HepG2 (cell line): ENCODE measurements at regions not wholly inside any gene's neighbourhood (a gene's known extent, or its start where the extent isn't known, plus 50 kb on each side); places are given as distances from the start of the nearest gene placed in this dataset.
A peak's percentile ranks its signal among the peaks of the same experiment; 100 is the strongest.

Experiments
- ATAC-seq: fragments of 200-7000 bp; cut with Tn5 transposase; 3 replicates; pipeline ENCODE4 v1.9.1; 2020; ENCODE audit warnings: mild to moderate bottlenecking, moderate library complexity
- BruUV-seq: library from RNA; stranded (reverse); fragments of 400-500 nt; replicated peaks from 2 replicates; lab custom pipeline; 2021; lab: Mats Ljungman, UMichigan
- CTCF ChIA-PET: fragments of 300-600 bp; formaldehyde crosslinking; extraction: SDS; loops from one replicate; lab custom pipeline; 2021; ENCODE audit warnings: low total read pairs, inconsistent platforms, low intra/inter-chr PET ratio; lab: Yijun Ruan, JAX
- POLR2A ChIA-PET: fragments of 350-600 bp; sonication (Branson Sonifier 250); formaldehyde crosslinking; loops from one replicate; lab custom pipeline; 2020; ENCODE audit warnings: antibody characterized with exemption, inconsistent platforms; lab: Yijun Ruan, JAX
- DNase-seq: peaks from one replicate; pipeline ENCODE4 v3.0.0-alpha.2; 2015; ENCODE audit warnings: low spot score
- FAIRE-seq: peaks from 3 replicates; lab custom pipeline; 2011; peaks lifted over from hg19 to GRCh38; lab: Jason Lieb, UNC
- H2AFZ ChIP-seq: one replicate; pipeline ENCODE4 v1.6.1; 2011; ENCODE audit warnings: low read length, inconsistent platforms
- H3K27ac ChIP-seq: fragments of 300-600 bp; 3 replicates; pipeline ENCODE4 v1.8.0; 2011; ENCODE audit warnings: mixed run types, mild to moderate bottlenecking, mixed read lengths, low read length, inconsistent platforms; ENCODE audit not compliant: insufficient read depth; ENCODE audit errors: extremely low read length
- H3K27me3 ChIP-seq, 2 experiments: fragments of 200-600 bp in 1 of 2; 2 replicates in 1 of 2; 3 replicates in 1 of 2; pipeline versions ENCODE4 v1.6.0 to v1.8.0; 2011; ENCODE audit warnings: low read length in 2 of 2, mild to moderate bottlenecking in 2 of 2, moderate library complexity in 2 of 2, inconsistent platforms in 1 of 2; ENCODE audit not compliant: insufficient read depth in 2 of 2, control insufficient read depth in 1 of 2
- H3K36me3 ChIP-seq, 2 experiments: fragments of 200-600 bp in 1 of 2; replicated peaks in 1 of 2; 2 replicates in 1 of 2; 3 replicates in 1 of 2; pipeline versions ENCODE4 v1.5.1 to v1.8.0; 2011; ENCODE audit warnings: low read length in 2 of 2, inconsistent platforms in 1 of 2; ENCODE audit not compliant: insufficient read depth in 2 of 2, control insufficient read depth in 1 of 2
- H3K4me1 ChIP-seq: 2 replicates; pipeline ENCODE4 v1.5.1; 2012; ENCODE audit warnings: low read length, inconsistent platforms; ENCODE audit not compliant: insufficient read depth
- H3K4me2 ChIP-seq: 2 replicates; pipeline ENCODE4 v1.6.0; 2011; ENCODE audit warnings: low read depth, low read length, inconsistent platforms
- H3K4me3 ChIP-seq, 3 experiments: fragments of 200-600 bp in 1 of 3; sonication (generic), shearing (Covaris generic) in 1 of 3; replicated peaks in 1 of 3; 2 replicates each; pipeline ENCODE4 v1.5.1; 2011 to 2016; ENCODE audit warnings: low read length in 3 of 3, inconsistent platforms in 2 of 3, low read depth in 2 of 3, mild to moderate bottlenecking in 2 of 3, control low read depth in 1 of 3, mixed read lengths in 1 of 3; ENCODE audit not compliant: insufficient read depth in 1 of 3
- H3K79me2 ChIP-seq: one replicate; pipeline ENCODE4 v1.6.1; 2011; ENCODE audit warnings: low read length, inconsistent platforms; ENCODE audit not compliant: insufficient read depth
- H3K9ac ChIP-seq: 2 replicates; pipeline ENCODE4 v1.6.0; 2011; ENCODE audit warnings: mild to moderate bottlenecking, low read depth, low read length, inconsistent platforms; ENCODE audit not compliant: insufficient read depth
- H3K9me3 ChIP-seq: 2 replicates; pipeline ENCODE4 v1.5.1; 2012; ENCODE audit warnings: mild to moderate bottlenecking, low read length
- H4K20me1 ChIP-seq: 2 replicates; pipeline ENCODE4 v1.6.0; 2011; ENCODE audit warnings: inconsistent platforms, mild to moderate bottlenecking, low read length, moderate library complexity; ENCODE audit not compliant: insufficient read depth
- CBX5 ChIP-seq: sonication (generic); formaldehyde crosslinking; IDR thresholded peaks from 2 replicates; pipeline ENCODE4 v1.4.0; 2020; ENCODE audit warnings: missing genetic modification reagents, borderline replicate concordance
- DNMT1 ChIP-seq: sonication (generic); formaldehyde crosslinking; IDR thresholded peaks from 2 replicates; pipeline ENCODE4 v1.5.1; 2020; ENCODE audit warnings: mild to moderate bottlenecking, missing genetic modification reagents
- FOXM1 ChIP-seq: sonication (generic); formaldehyde crosslinking; IDR thresholded peaks from 2 replicates; pipeline ENCODE4 v1.5.0; 2020; ENCODE audit warnings: missing genetic modification reagents
- MEIS2 ChIP-seq: sonication (generic); formaldehyde crosslinking; IDR thresholded peaks from 2 replicates; pipeline ENCODE4 v1.9.0; 2021; ENCODE audit warnings: mild to moderate bottlenecking, missing genetic modification reagents
- NONO ChIP-seq, 2 experiments: fragments of 450-650 bp in 1 of 2; sonication (generic) in 1 of 2; formaldehyde crosslinking in 1 of 2; IDR thresholded peaks in 1 of 2; conservative IDR thresholded peaks in 1 of 2; 2 replicates each; pipeline versions ENCODE4 v1.6.1 to v1.8.0; 2017 to 2022; ENCODE audit warnings: mild to moderate bottlenecking in 1 of 2, missing genetic modification reagents in 1 of 2, moderate library complexity in 1 of 2
- NR2C2 ChIP-seq: sonication (generic); formaldehyde crosslinking; IDR thresholded peaks from 2 replicates; pipeline ENCODE4 v1.4.0; 2020; ENCODE audit warnings: missing genetic modification reagents, mild to moderate bottlenecking, moderate library complexity, borderline replicate concordance
- POLR2AphosphoS5 ChIP-seq: IDR thresholded peaks from 2 replicates; pipeline ENCODE4 v1.6.1; 2012; ENCODE audit warnings: low read depth, low read length
- RAD21 ChIP-seq: fragments of 450-650 bp; formaldehyde crosslinking; IDR thresholded peaks from 2 replicates; pipeline ENCODE4 v1.5.0; 2020; ENCODE audit warnings: mild to moderate bottlenecking
- SMC3 ChIP-seq: IDR thresholded peaks from 2 replicates; pipeline ENCODE4 v1.6.1; 2011; ENCODE audit warnings: low read length, improper control_type of control experiment
- STAG1 ChIP-seq: sonication (generic); formaldehyde crosslinking; IDR thresholded peaks from 2 replicates; pipeline ENCODE4 v1.4.0; 2020; ENCODE audit warnings: missing genetic modification reagents
- TBX3 ChIP-seq: fragments of 450-650 bp; IDR thresholded peaks from 2 replicates; pipeline ENCODE4 v1.6.1; 2017; ENCODE audit warnings: antibody characterized with exemption, mild to moderate bottlenecking, inconsistent platforms, borderline replicate concordance
- ZBTB38 ChIP-seq: sonication (generic); formaldehyde crosslinking; IDR thresholded peaks from 2 replicates; pipeline ENCODE4 v1.5.1; 2020; ENCODE audit warnings: mild to moderate bottlenecking, missing genetic modification reagents
- ZNF547 ChIP-seq: sonication (generic); formaldehyde crosslinking; IDR thresholded peaks from 2 replicates; pipeline ENCODE4 v1.5.1; 2020; ENCODE audit warnings: mild to moderate bottlenecking, missing genetic modification reagents
- ZNF614 ChIP-seq: IDR thresholded peaks from 2 replicates; pipeline ENCODE4 v1.6.1; 2018; ENCODE audit warnings: missing biosample characterization, missing genetic modification reagents, inconsistent platforms, borderline replicate concordance
- ZNF652 ChIP-seq: IDR thresholded peaks from 2 replicates; pipeline ENCODE4 v1.6.1; 2016; ENCODE audit warnings: low read depth, borderline replicate concordance
- in situ Hi-C: cut with HindIII; loops from 2 replicates; pipeline ENCODE4 v1.10.0; 2017; ENCODE audit warnings: low pct_unique_long_range_greater_than_20kb; ENCODE audit not compliant: extremely low pct_ligation_motif_present
- intact Hi-C: fragments of 100-400 bp; cut with micrococcal nuclease; formaldehyde crosslinking; loops from one replicate; pipeline ENCODE4 v1.10.0; 2022; ENCODE audit not compliant: unreplicated experiment
- TF ChIP-seq, protein P1 (sequence below): sonication (generic); formaldehyde crosslinking; IDR thresholded peaks from 2 replicates; pipeline ENCODE4 v1.5.0; 2020; ENCODE audit warnings: mild to moderate bottlenecking, missing genetic modification reagents, moderate library complexity
- TF ChIP-seq, protein P2 (sequence below): sonication (generic); formaldehyde crosslinking; IDR thresholded peaks from 2 replicates; pipeline ENCODE4 v1.9.0; 2022; ENCODE audit warnings: low read depth, missing genetic modification reagents

DNA sequence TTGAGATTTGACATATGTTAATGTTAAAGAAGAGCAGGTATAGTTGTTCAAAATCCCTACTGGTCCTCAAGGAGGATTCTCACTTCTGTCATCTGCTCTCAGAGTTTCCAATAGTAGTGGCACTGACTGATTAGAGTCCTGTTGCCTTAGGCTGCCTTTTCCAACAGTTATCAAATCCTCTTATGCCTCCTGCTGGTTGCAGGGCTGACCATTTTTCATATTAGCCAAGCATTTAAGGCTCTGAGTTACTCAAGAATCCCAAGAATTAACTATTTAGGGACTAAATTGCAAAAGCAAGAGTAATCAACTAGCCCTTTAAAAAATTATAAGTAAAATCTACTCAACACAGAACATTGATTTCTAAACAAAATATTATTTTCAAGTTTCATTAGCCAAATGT, 212.0 kb upstream of the CHORDC1 start:
- Histone ChIP-seq H3K27ac (no peak overlapping the region), H3K9me3 (no peaks in the 10 kb centered on the region), H2AFZ (no peak overlapping the region), H4K20me1 (no peaks in the 10 kb centered on the region), H3K4me2 (no peak overlapping the region), H3K79me2 (no peaks in the 10 kb centered on the region), H3K4me1 (no peaks in the 10 kb centered on the region), H3K9ac (no peak overlapping the region), H3K4me3 (no peak overlapping the region), H3K36me3 (no peaks in the 10 kb centered on the region), H3K27me3 (no peaks in the 10 kb centered on the region)
- in situ Hi-C loops (no loop called here), intact Hi-C loops (loop anchor here (1.0 kb wide), 1 partner anchor 147 kb away; no protein-coding TSS in a partner anchor)
- DNase-seq (peak; percentile 35), ATAC-seq (peak; percentile 70), FAIRE-seq (no peak)
- TF ChIP-seq ZBTB38 (CRISPR knock-in tag) (no peak), MEIS2 (CRISPR knock-in tag) (no peak), SMC3 (peak; percentile 76), RAD21 (CRISPR knock-in tag) (0 out of 2 replicates have a peak, but pooled peaks have one; percentile 14), TBX3 (no peak), ZNF652 (CRISPR knock-in tag) (peak; percentile 55; the same call in 1 of the 2 replicates), STAG1 (CRISPR knock-in tag) (peak; percentile 64)
- TF ChIP-seq, protein P1, sequence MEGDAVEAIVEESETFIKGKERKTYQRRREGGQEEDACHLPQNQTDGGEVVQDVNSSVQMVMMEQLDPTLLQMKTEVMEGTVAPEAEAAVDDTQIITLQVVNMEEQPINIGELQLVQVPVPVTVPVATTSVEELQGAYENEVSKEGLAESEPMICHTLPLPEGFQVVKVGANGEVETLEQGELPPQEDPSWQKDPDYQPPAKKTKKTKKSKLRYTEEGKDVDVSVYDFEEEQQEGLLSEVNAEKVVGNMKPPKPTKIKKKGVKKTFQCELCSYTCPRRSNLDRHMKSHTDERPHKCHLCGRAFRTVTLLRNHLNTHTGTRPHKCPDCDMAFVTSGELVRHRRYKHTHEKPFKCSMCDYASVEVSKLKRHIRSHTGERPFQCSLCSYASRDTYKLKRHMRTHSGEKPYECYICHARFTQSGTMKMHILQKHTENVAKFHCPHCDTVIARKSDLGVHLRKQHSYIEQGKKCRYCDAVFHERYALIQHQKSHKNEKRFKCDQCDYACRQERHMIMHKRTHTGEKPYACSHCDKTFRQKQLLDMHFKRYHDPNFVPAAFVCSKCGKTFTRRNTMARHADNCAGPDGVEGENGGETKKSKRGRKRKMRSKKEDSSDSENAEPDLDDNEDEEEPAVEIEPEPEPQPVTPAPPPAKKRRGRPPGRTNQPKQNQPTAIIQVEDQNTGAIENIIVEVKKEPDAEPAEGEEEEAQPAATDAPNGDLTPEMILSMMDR (CRISPR knock-in tag) = peak; percentile 50
- ChIA-PET CTCF (interaction anchor here (2.6 kb wide), 1 partner anchor 146 kb away, joined by 14 read pairs; no protein-coding TSS in a partner anchor), POLR2A (no interaction called here)
- BruUV-seq = no TSS peak

DNA sequence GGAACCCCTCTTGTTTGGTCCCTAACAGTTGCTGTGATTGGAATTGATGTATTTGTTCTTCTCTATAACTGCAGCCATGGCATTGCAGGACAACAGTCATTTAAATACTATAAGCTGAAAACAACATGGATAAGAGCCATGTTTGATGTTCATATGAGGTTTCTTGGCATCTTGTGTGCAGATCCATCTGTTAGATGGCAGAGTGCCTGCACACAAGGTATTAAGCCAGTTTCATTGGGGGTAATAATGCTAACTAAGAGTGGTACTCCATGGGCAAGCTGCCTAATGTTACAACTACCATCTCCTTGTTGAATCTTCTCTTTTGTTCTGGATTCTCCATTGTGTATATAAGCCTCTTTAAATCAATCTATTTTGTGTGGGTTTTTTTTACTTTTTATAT, 206.0 kb upstream of the CHORDC1 start:
- no peak overlapping the region for H3K4me3 ChIP-seq
- H3K79me2 ChIP-seq = no peaks in the 10 kb centered on the region
- H3K4me2 ChIP-seq = no peak overlapping the region
- DNase-seq (no peak), FAIRE-seq (no peak), ATAC-seq (no peak)
- no peaks in the 10 kb centered on the region for H3K9me3 ChIP-seq
- no peak overlapping the region for H2AFZ ChIP-seq
- no peaks in the 10 kb centered on the region for H3K4me1 ChIP-seq
- in situ Hi-C loops (no loop called here), intact Hi-C loops (no loop called here)
- BruUV-seq = no TSS peak
- H3K9ac ChIP-seq = no peak overlapping the region
- ChIA-PET CTCF (no interaction called here), POLR2A (no interaction called here)
- no peaks in the 10 kb centered on the region for H4K20me1 ChIP-seq
- H3K27ac ChIP-seq = no peak overlapping the region
- no peaks in the 10 kb centered on the region for H3K27me3 ChIP-seq
- H3K36me3 ChIP-seq = no peaks in the 10 kb centered on the region
- TF ChIP-seq FOXM1 (CRISPR knock-in tag) (no peak), NR2C2 (no peak), ZNF547 (no peak), POLR2AphosphoS5 (no peak), CBX5 (CRISPR knock-in tag) (no peak), DNMT1 (CRISPR knock-in tag) (no peak), NONO (IDR thresholded peaks at IDR 0.05) (no peak), NONO (CRISPR knock-in tag; conservative IDR thresholded peaks at IDR 0.05) (no peak), ZNF614 (CRISPR knock-in tag) (no peak)
- TF ChIP-seq, protein P2, sequence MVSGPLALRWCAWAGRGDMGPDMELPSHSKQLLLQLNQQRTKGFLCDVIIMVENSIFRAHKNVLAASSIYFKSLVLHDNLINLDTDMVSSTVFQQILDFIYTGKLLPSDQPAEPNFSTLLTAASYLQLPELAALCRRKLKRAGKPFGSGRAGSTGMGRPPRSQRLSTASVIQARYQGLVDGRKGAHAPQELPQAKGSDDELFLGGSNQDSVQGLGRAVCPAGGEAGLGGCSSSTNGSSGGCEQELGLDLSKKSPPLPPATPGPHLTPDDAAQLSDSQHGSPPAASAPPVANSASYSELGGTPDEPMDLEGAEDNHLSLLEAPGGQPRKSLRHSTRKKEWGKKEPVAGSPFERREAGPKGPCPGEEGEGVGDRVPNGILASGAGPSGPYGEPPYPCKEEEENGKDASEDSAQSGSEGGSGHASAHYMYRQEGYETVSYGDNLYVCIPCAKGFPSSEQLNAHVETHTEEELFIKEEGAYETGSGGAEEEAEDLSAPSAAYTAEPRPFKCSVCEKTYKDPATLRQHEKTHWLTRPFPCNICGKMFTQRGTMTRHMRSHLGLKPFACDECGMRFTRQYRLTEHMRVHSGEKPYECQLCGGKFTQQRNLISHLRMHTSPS (CRISPR knock-in tag) = no peak
